ENCODE measurements at regions not wholly inside any gene's neighbourhood (a gene's known extent, or its start where the extent isn't known, plus 50 kb on each side); places are given as distances from the start of the nearest gene placed in this dataset.
"Not testable (repeated sequence)": the region's sequence is repeated elsewhere in the genome, so short reads cannot be mapped to it uniquely, and the experiment has no call there.

DNA sequence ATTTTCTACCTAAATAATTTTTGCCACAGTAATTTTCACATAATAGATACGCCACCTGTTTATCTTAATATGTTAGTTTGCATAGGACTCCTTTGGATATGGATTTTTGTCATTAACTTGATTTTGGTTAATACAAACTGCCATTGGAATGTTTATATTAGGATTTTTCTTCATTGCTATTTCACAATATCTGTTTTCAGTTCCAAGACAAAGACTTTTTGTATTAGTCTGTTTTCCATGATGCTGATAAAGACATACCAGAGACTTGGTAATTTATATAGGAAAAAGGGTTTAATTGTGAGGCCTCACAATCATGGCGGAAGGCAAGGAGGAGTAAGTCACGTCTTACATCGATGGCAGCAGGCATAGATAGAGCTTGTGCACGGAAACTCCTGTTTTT lies 503.1 kb upstream of the TMEFF2 start:
- TF ChIP-seq POLR2A (IDR thresholded peaks at IDR 0.05; ENCODE audit: low read depth, low read length) (no peak), POLR2AphosphoS5 (IDR thresholded peaks at IDR 0.05; ENCODE audit: low read depth, low read length) (no peak), TAF1 (IDR thresholded peaks at IDR 0.05; ENCODE audit: borderline replicate concordance, low read depth, low read length) (no peak)
- no peak for FAIRE-seq
- DNase-seq (ENCODE audit: insufficient read length), result no peak

GRCh38 chr2:192696857-192697256 lies 502.1 kb upstream of the TMEFF2 start:
- DNase-seq (ENCODE audit: insufficient read length) (no peak), FAIRE-seq (no peak)
- TF ChIP-seq POLR2AphosphoS5 (IDR thresholded peaks at IDR 0.05; ENCODE audit: low read depth, low read length), result no peak

- FAIRE-seq (no peak), DNase-seq (ENCODE audit: insufficient read length) (no peak)
- TF ChIP-seq TAF1 (IDR thresholded peaks at IDR 0.05; ENCODE audit: borderline replicate concordance, low read depth, low read length) (no peak), POLR2A (IDR thresholded peaks at IDR 0.05; ENCODE audit: low read depth, low read length) (no peak), POLR2AphosphoS5 (IDR thresholded peaks at IDR 0.05; ENCODE audit: low read depth, low read length) (no peak)
These were observed 492.3 kb upstream of the TMEFF2 start for GRCh38 chr2:192687015-192687414.

GRCh38 chr2:192682511-192682910 lies 487.8 kb upstream of the TMEFF2 start:
- DNase-seq (ENCODE audit: insufficient read length), result not testable (repeated sequence)
- peak; percentile 40 for FAIRE-seq

DNA sequence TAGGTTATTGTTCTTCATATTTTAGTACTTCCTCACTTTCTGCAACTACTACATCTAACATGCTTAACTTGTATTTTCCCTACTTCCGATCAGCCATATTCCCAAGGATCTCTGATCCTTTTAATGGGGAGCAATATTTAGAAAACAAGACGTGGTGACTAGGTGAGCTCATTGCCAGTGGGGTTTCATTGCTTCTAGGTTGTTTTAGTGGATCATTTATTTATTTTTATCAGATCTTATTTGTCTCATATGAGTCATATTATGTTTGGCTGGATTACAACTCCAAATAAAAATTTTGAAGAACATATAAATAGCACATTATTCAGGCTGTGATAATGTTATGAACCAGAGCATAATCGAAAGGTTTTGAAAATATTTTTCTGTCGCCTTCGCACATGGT lies 480.9 kb upstream of the TMEFF2 start:
- DNase-seq (ENCODE audit: insufficient read length) (no peak), FAIRE-seq (no peak)
- TF ChIP-seq POLR2AphosphoS5 (IDR thresholded peaks at IDR 0.05; ENCODE audit: low read depth, low read length), result no peak
- no peak for TF ChIP-seq TAF1 (IDR thresholded peaks at IDR 0.05; ENCODE audit: borderline replicate concordance, low read depth, low read length)
- no peak for TF ChIP-seq POLR2A (IDR thresholded peaks at IDR 0.05; ENCODE audit: low read depth, low read length)

DNA sequence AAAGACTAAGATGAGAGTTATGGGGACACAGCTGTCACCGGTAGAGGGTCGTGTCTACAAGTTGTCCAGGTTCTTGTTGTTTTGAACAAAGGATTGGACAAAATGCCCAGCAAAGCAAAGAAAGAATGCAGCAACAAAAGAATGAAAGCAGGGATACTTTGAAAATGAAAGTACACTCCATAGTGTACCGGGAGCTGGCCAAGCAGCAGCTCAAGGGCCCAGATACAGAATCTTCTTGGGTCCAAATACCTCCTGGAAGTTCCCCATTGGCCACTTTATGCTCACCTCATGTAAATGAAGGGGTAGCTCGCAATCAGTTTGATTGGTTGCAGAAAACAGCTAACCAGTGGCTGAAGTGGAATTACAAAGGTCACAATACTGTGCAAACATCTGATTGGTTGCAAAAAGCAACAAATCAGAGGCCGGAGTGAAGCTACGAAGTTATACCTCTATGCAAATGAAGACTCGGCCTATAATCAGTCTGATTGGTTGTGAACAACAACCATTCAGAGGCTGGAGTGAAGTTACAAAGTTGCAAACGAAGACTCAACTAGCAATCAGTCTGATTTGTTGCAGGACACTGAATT lies 474.9 kb upstream of the TMEFF2 start:
- TF ChIP-seq TAF1 (IDR thresholded peaks at IDR 0.05; ENCODE audit: borderline replicate concordance, low read depth, low read length) (no peak), POLR2A (IDR thresholded peaks at IDR 0.05; ENCODE audit: low read depth, low read length) (no peak), POLR2AphosphoS5 (IDR thresholded peaks at IDR 0.05; ENCODE audit: low read depth, low read length) (no peak)
- no peak for DNase-seq (ENCODE audit: insufficient read length)
- FAIRE-seq, result no peak

GRCh38 chr2:192660555-192660954 lies 465.8 kb upstream of the TMEFF2 start:
- DNase-seq (ENCODE audit: insufficient read length); FAIRE-seq: not testable (repeated sequence)

DNA sequence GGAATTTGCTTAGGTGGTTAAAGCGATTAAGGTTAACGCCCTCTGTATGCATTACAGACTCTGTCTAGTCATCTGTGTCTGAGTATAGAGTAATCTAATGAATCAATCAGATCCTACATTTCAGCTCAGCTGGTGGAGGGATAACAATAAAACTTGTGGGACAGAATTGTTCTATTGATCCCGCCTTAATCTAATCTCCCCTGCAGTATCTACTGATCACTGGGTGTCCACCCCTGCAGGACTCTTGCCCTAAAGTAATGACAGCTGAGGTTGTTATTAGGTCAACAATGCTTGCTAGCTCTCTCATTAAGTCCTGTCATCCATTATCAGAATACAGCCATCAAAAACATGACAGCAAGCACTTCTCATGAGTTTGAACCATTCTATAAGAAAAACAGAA lies 462.6 kb upstream of the TMEFF2 start:
- DNase-seq (ENCODE audit: insufficient read length) (no peak), FAIRE-seq (no peak)
- no peak for TF ChIP-seq POLR2A (IDR thresholded peaks at IDR 0.05; ENCODE audit: low read depth, low read length)
- no peak for TF ChIP-seq TAF1 (IDR thresholded peaks at IDR 0.05; ENCODE audit: borderline replicate concordance, low read depth, low read length)
- TF ChIP-seq POLR2AphosphoS5 (IDR thresholded peaks at IDR 0.05; ENCODE audit: low read depth, low read length), result no peak

DNA sequence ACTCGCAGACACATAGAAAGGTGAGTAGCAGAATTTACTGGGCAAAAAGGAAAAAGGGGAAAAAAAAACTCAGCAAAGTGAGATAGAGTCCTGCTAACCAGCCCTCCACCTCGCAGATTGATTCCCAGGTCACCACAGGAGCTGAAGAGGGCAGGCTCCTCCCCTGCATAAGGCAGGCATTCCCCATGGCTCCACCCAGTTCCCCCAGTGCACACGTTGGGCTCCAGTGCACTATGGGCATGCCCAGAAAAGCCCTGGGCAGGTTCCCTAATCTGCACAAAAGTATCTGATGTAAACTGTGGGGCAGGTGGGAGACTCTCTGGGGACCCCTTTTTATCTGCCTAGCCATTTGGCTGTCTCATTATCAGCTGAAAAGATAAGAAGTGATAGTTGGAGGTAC lies 461.2 kb upstream of the TMEFF2 start:
- DNase-seq (ENCODE audit: insufficient read length), result no peak
- no peak for TF ChIP-seq TAF1 (IDR thresholded peaks at IDR 0.05; ENCODE audit: borderline replicate concordance, low read depth, low read length)
- TF ChIP-seq POLR2AphosphoS5 (IDR thresholded peaks at IDR 0.05; ENCODE audit: low read depth, low read length), result no peak
- no peak for TF ChIP-seq POLR2A (IDR thresholded peaks at IDR 0.05; ENCODE audit: low read depth, low read length)
- no peak for FAIRE-seq

GRCh38 chr2:192645811-192646598 lies 451.3 kb upstream of the TMEFF2 start:
- DNase-seq (ENCODE audit: insufficient read length) (no peak), FAIRE-seq (no peak)
- TF ChIP-seq TAF1 (IDR thresholded peaks at IDR 0.05; ENCODE audit: borderline replicate concordance, low read depth, low read length) (no peak), POLR2A (IDR thresholded peaks at IDR 0.05; ENCODE audit: low read depth, low read length) (no peak), POLR2AphosphoS5 (IDR thresholded peaks at IDR 0.05; ENCODE audit: low read depth, low read length) (no peak)

DNA sequence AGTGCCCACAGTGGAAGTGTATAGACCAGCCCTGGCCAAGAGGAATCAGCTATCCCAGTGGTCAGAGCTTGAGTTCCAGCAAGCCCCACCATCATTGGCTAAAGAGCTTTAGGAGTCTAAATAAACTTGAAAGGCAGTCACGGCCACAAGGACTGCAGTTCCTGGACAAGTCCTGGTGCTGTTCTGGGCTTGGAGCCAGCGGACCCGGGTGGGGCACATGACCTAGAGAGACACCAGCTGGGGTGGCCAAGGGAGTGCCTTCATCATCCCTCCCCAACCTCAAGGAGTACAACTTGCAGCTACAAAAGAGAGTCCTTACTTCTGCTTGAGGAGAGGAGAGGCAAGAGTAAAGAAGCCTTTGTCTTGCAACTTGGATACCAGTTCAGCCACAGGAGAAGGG lies 439.8 kb upstream of the TMEFF2 start:
- TF ChIP-seq POLR2A (IDR thresholded peaks at IDR 0.05; ENCODE audit: low read depth, low read length), result no peak
- no peak for TF ChIP-seq TAF1 (IDR thresholded peaks at IDR 0.05; ENCODE audit: borderline replicate concordance, low read depth, low read length)
- no peak for TF ChIP-seq POLR2AphosphoS5 (IDR thresholded peaks at IDR 0.05; ENCODE audit: low read depth, low read length)
- FAIRE-seq, result no peak
- no peak for DNase-seq (ENCODE audit: insufficient read length)

- TF ChIP-seq POLR2AphosphoS5 (IDR thresholded peaks at IDR 0.05; ENCODE audit: low read depth, low read length) (no peak), POLR2A (IDR thresholded peaks at IDR 0.05; ENCODE audit: low read depth, low read length) (no peak), TAF1 (IDR thresholded peaks at IDR 0.05; ENCODE audit: borderline replicate concordance, low read depth, low read length) (no peak)
- FAIRE-seq (no peak), DNase-seq (ENCODE audit: insufficient read length) (no peak)
These were observed 433.3 kb upstream of the TMEFF2 start for GRCh38 chr2:192628017-192628416.

DNA sequence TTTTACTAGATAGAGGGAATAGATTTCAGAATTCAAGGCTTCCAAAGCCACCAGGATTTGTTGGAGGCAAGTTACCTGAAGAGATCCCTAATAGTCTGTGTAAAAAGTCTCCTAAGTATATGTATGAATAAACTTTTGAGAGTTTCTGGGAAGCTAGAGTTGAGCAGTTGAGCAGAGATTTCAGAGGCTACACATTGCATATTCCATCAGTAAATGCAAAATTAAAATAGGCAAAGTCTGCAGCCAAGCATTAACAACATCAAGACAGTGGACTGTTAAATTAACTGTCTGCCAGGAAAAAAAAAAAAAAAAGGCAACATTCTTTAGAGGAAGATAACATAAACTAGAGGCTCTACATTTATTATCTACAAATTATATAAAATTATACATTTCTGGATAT lies 420.4 kb upstream of the TMEFF2 start:
- FAIRE-seq (no peak), DNase-seq (ENCODE audit: insufficient read length) (no peak)
- TF ChIP-seq TAF1 (IDR thresholded peaks at IDR 0.05; ENCODE audit: borderline replicate concordance, low read depth, low read length), result no peak
- no peak for TF ChIP-seq POLR2A (IDR thresholded peaks at IDR 0.05; ENCODE audit: low read depth, low read length)
- no peak for TF ChIP-seq POLR2AphosphoS5 (IDR thresholded peaks at IDR 0.05; ENCODE audit: low read depth, low read length)

Data from GM12892 (cell line).